ENCODE measurements at regions not wholly inside any gene's neighbourhood (a gene's known extent, or its start where the extent isn't known, plus 50 kb on each side); places are given as distances from the start of the nearest gene placed in this dataset.

DNA sequence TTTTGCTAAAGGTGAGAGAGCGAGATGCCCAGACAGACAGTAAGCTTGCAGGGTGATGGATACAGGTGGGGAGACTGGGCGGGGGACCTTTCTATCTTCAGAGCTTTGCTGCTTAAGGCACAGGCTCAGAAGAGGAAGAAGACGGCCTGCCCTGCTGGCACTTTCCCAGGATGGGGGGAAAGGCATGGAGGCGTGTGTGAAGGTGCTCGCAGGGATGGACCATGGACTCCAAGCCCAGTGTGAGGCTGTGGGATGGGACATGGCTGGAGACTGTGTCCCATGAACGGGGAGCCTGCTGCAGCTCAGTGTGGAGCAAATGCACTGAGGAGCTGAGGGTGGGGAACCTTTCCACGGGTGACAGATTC lies 243.2 kb upstream of the IRX4 start:
- DNase-seq (ENCODE audit: low spot score) = peak; percentile 60
- intact Hi-C loops (cut with DNase I) = no loop called here

DNA sequence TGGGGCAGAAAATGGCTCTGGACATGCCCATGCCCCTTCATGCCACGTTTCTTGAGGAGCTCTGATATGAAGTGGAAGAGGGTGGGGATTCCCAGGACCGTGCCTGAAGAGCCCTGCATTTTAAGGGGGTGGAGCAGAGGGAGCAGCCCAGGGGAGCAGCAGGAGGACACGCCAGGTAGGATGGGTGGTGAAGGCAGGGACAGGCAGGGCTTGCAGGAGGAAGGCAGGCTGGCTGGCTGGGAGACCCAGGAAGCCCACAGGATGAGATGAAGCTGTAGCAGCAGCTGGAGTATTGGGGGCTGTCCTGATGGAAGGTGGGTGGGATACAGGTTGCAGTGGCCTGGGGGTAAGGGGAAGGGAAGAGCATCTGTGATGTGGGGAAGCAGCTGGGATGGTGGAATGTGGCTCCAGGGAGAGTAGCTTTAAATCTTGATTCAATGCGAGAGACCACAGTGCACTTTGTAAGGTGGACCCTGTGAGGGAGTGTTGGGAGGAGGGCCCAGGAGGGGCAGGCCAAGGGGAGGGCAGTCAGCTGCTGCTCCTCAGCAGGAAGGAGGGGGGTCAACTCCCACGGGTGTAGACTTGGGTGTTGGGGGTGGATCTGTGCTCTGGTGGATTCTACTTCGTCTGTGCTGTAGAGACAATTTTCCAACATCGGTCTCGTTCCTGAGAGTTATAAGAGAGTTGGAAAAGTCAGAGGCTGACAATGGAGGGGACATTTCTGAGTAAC lies 242.6 kb upstream of the IRX4 start:
- intact Hi-C loops (cut with DNase I) = no loop called here
- DNase-seq (ENCODE audit: low spot score) = peak; percentile 35

DNA sequence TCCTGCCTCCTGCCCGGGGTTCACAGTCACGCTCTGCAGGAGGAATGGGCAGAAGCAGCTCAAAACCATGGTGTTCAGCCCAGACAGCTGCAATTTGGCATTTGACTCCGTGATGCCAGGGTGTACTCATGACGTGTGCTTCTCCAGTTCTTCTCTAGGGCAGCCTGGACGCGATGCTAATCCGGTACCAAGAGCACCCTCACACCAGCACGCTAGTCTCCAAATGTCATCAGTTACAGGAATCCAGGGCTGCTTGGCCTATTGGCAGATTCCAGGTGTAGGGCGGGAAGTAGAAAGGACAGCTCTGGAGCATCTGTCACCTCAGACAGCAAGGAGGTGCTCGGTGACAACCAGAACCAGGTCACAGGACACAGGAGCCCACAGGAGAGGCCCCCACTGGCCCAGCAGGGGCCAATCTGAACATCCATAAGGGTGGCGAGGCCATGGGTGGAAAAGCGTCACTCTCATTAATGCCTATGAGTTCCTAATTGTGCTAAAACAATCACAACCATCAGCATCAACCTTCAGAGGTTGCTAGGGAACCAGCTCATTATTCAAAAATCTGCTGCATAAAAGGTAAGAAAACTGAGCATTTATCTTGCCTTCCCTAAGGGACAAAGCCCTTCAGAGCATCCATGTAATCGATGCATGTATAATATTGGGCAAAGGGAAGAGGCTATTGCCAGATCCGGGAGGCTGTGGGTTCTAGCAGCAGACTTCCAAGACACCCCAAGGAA lies 241.9 kb upstream of the IRX4 start:
- intact Hi-C loops (cut with DNase I) = no loop called here
- DNase-seq (ENCODE audit: low spot score) = peak; percentile 34

DNA sequence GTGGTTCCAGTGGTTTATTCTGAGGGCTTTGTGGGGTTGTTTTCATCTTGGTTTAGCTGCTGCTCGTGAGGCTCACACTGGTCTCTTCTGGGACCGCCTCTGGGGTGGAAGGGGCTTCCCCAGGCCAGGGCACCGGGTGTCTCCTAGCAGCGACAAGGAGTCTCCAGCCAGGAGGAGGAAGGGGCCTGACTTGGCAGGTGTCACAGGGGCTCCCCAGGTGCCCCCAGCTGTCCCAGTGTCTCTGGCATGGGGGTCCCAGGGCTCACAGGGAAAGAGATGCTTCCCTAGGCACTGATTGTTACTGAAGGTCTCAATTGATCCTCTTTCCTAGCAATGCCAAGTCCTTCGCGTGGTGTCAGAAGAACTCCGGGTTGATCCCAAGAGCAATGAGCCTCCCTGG lies 241.1 kb upstream of the IRX4 start:
- DNase-seq (ENCODE audit: low spot score) = peak; percentile 49
- intact Hi-C loops (cut with DNase I) = no loop called here

DNA sequence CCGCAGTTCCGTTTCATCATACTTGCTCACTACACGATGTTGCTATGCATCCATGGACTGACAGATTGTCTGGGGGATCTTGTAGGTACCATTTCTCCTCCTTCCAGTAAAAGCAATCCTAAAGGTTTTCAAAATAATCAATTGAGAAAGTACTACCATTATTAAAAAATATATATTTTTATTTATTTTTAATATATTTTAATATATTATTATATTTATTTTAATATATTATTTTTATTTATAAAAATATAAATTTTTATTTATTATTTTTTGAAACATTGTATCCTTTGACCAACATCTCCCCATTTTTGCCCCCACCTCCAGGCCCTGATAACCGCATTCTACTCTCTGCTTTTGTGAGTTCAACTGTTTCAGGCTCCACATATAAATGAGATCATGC lies 237.6 kb upstream of the IRX4 start:
- DNase-seq (ENCODE audit: low spot score) = no peak

DNA sequence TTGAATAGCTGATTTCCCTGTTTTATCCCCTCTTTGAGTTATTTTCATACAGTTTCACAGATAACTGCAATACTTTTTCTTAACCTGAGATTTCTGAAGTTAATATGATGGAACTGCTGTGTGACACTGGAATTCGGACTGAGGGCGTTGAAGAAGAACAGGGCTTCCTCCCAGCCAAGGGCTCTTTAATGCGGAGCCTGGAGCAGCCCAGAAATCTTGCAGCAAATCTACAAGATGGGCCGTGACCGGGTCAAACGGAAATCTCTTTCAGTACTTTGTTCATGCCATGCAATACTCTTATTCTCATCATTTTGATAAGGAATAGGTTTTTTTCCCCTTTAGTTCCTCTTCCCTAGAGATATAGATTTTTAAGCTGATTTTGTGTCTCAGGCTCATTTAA lies 236.8 kb upstream of the IRX4 start:
- no peak for DNase-seq (ENCODE audit: low spot score)

More for the DNA sequence above, 237.6 kb upstream of the IRX4 start:
- intact Hi-C loops (cut with DNase I) = no loop called here

DNA sequence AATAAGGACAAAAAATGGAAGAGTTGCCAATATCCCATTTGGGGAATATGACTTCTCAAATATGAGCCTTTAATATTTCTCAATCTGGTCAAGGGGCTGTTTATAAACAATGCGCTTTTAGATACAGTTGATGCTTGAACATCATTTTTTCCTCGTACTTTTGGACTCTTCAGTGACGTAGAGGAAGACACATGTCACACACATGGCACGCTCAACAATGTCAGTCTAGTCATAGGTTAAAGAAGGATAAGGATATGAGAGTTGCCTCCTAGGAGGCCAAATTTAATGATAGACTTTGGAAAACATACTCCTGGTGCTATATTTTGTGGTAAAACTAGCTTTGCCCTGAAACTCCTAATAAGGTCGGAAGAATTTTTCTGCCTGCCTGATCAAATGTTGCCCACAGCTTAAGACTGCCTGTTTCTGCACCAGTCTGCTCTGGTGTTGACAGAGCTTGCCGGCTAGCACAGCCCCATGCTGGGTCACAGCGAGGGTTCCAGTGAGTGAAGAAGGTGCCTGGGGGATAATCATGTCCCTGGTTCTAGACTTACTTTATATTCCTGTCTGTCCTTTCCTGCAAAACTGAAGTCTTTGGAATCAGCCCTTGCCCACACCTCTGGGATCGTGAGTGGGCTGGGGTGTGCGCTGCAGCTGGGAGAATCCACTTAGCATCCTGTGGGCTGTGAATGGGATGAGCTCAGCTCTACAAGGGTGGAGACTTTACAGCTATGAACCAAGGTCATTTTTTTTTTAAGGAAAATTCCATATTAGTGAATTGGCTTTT lies 230.8 kb upstream of the IRX4 start:
- intact Hi-C loops (cut with DNase I) = no loop called here

More for the DNA sequence above, 236.8 kb upstream of the IRX4 start:
- intact Hi-C loops (cut with DNase I) = no loop called here

DNA sequence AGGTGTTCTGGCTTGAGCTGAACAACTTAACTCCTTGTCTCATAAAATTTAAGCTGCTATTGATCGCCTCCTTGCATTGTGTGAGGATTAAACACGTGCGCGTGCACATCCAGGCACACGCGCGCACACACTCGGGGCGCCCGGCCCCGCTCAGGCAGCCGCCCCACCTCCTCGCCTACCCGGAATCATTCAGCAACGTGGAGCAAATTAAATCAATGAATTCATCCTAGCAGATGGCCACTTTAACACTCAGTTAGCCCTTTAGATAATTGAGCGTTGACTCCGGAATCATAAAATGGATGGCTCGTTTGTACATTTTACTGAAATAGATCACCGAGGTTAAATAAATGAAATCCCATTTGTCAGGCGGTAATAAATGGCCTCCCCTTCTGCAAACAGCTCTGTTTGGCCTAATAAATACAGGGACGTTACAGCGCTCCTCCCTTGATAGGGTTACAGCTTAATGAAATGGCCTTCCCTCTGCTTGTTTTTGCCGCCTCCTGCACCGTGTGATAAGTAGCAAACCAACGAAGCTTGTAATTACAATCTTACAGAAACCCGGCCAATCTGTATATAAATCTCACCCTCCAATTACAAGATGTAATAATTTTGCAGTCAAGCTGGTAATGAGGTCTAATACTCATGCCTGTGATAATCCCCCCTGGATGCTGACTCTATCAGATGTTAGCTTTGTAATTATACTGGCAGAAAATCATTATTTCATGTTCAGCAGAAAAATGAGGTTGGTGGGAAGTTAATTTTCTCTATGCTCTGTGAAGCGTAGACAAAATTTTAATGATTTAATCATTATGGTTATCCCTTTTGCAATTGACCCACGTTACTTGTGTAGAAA lies 229.7 kb upstream of the IRX4 start:
- intact Hi-C loops (cut with DNase I) = no loop called here

More for the DNA sequence above, 230.8 kb upstream of the IRX4 start:
- DNase-seq (ENCODE audit: low spot score) = no peak

DNA sequence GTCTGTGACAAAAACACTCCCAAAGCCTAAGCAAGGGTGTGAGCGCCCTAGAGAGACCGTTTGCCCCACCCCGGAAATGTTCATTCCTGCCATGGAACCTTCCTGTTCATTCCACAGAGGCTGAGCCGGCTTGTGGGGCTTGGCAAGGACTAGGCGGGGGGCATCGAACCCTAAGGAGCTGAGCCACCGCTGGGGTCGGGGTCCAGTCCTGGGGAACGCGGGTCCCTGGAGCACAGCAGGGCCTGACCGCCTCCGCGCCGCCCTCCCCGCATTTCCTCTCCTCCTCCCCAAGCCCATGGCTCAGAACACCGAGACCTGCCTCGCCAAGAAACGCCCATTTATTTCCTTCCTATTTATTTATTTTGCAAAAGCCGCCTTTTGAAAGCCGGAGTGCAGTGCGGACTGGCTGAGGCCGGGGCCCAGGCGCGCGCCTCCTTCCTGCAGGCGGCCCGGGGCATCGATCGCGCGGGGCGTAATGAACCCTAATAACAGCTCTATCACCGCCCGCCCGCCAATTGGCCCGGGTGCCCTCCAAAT lies 228.9 kb upstream of the IRX4 start:
- DNase-seq (ENCODE audit: low spot score) = peak; percentile 71
- intact Hi-C loops (cut with DNase I) = no loop called here

More for the DNA sequence above, 229.7 kb upstream of the IRX4 start:
- DNase-seq (ENCODE audit: low spot score) = no peak

DNA sequence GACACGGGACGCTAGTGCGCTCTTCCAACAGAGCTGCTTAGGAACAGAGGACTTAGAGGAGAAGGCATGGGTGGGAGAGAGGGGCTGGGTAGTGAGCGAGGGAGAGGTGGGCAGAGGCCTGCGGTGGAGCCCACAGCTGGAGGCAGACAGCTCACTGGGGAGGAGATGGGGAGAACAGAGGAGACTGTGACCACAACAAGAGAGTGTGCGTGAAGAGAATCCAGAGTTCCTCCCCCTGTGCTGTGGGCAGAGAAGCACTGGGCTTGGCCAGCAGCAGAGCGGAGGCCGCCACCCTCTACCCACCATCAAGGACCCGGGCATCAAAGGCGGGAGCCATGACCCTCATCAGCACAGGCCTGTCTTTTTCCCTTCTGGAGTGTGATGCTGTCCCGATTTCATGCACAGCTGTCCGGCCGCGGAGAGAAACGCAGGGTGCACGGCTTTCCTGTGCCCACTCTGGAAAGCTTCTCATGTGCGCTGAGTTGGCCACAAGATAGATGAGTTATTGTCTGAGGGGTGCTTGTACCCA lies 228.3 kb upstream of the IRX4 start:
- intact Hi-C loops (cut with DNase I) = no loop called here
- DNase-seq (ENCODE audit: low spot score) = peak; percentile 65

DNA sequence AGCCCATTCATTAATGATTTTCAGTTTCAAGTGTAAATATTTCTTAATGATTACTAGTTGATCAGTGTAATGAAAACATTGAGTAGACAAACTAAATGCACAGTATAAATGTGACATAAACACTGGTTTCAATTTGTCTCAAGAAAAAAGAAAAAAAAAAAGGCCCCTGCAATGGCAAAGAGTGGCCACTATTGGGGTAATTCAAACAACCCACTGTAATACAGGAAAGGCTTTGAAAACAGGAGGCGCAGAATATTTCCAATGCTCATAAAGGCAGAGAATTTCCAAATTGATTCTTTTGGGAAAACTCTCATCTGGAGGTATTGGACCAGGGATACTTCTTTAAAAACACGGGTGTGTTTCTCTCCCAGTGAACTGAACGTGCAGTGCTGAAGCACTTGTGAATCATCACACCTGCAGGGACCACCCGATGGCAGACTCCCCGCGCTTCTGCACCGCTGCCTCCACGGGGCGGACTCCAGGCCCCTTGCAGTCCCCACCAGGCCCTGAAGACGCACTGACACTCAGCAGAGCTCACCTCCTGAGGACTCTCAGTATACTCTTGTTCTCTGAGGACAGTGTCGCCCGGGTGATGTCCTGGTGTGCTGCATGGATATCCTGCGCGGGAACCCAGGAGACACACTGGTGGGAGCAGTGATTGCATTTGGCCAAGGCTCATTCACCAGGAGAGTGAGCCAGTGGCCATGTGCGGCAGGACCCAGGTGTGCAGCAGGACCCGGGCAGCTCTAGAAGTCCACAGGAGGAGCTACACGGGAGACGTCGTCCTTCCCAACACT lies 227.6 kb upstream of the IRX4 start:
- intact Hi-C loops (cut with DNase I) = no loop called here
- DNase-seq (ENCODE audit: low spot score) = peak; percentile 57

DNA sequence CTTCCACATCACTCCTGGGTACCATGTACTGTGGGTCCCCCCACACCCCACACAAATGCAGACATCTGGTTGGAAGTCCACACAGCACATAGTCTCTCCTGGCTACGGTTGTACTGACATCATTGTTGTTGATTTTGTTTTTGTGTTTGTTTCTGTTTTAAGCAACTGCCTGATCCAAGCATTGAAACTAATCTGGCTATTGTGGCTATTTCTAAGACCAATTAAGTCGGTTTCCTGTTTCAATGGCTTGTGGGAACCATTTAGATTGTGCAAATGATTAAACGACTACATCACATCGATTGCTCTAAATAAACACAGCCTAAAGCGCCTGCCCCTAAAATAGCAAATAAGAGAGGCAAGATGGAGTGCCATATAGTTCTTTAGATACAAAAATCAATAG lies 226.8 kb upstream of the IRX4 start:
- intact Hi-C loops (cut with DNase I) = no loop called here
- no peak for DNase-seq (ENCODE audit: low spot score)

DNA sequence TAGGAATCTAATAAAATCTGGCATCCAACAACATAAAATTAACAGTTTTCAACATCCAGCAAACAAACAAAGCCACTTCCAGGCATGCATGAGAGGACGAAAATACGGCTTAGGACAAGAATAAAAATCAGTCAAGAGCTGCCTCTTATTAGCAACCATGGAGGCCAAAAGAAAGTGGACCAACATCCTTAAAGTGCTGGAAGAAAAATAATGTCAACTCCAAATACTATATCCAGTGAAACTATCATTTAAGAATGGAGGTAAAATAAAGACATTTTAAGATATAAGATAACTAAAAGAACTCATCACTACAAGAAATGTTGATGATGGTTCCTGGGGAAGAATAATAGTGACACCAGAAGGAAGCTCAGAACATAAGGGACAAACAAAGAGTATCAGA lies 224.0 kb upstream of the IRX4 start:
- DNase-seq (ENCODE audit: low spot score) = no peak
- intact Hi-C loops (cut with DNase I) = no loop called here

DNA sequence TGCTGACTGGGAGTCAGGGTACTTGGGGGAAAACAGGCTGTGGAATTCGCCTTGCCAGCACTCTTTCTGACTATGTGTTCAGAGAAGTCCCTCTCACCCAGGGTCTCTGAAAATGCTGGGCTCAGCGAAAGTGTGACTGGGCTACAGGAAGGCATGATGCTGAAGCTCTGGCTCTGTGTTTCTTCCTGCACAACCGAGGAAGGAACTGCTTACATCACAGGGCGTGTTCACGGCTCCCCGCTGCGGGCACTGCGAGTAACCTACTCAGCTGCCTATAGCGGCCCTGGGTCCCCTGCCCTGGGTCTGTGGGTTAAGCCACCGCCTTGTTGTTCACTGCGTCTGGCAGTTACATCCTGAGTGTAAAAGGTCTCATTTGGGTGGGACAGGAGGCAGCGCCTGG lies 222.4 kb upstream of the IRX4 start:
- peak; percentile 74 for DNase-seq (ENCODE audit: low spot score)
- intact Hi-C loops (cut with DNase I) = no loop called here

DNA sequence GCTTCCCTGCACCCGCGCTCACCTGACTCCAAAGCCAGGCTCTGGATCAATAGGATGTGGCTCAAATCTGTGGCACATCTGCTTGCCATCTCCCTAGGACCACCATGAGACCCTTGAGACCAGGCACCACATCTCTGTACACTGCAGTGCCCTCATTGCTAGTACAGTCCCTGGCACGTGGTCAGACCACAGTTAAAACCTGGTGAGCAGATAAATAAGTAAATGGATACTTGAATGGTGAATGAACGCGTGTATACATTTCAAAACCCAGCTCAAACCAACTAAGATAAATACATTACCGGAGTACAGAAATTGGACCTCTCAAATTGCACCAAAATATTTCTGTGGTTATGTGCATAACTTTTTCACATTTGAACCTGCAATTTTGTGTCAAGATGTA lies 221.2 kb upstream of the IRX4 start:
- no peak for DNase-seq (ENCODE audit: low spot score)
- intact Hi-C loops (cut with DNase I) = no loop called here

DNA sequence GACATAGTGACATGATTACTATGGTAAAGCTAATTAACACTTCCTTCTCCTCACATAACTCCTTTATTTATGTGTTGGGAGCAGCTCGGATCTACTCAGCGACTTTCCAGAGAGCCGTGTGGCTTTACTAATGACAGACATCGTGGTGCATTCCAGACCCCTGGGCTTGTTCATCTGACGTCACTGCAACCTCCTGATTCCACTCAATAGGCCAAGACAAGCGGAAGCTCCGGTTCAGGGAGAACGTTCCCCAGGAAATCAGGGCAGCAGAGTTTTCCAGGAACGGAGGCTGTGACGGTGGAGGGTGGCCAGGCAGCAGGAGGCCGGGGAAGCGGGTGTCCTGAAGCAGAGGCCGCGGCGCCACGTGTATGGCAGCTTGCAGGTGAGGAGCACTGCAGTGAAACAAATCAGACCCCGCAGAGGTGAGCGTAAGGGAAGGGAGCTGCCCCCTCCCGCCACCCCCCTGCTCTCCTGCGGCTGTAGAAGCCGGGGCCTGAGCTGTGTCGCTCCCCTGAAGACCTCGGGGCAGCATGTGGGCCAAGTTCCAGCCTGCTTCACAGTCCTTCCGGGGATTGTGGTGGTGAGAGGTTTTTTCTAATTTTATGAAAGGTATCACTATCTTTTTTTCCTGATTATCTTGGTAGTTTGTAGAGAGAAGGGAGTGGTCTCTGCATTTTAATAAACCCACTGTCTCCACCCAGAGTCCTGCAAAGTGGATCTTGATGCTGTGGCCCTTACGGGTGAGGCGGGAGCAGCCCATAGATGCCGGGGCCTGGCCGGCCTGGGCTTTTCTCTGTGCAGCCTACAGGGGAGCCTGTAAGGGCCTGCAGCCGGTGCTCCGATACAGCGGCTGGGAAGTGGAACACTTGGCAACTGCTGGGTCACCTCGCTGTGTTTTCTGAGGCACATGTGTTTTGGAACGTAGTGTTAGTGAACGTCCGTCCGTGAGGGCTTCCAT lies 220.4 kb upstream of the IRX4 start:
- intact Hi-C loops (cut with DNase I) = no loop called here

DNA sequence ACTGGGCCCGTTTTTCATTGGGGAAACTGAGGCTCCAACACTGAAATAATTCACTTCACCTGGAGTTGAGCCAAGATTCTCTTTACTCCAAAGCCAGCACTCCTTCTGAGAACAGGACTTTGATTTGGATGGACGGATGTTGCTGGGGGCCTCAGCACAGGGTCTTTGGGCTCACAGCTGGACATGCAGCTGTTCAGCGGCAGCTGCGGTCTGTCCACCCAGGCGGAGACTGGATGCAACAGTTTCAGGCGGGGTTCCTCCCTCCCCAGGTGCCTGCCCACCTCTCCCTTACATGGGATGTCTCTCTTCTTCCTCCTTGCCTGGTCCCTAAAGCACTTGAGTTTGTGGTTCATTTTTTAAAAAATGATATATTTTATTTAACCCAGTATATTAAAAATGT lies 219.0 kb upstream of the IRX4 start:
- intact Hi-C loops (cut with DNase I) = no loop called here
- no peak for DNase-seq (ENCODE audit: low spot score)

More for the DNA sequence above, 220.4 kb upstream of the IRX4 start:
- no peak for DNase-seq (ENCODE audit: low spot score)
